Neural cell (in vitro differentiated cells): ENCODE measurements at regions not wholly inside any gene's neighbourhood (a gene's known extent, or its start where the extent isn't known, plus 50 kb on each side); places are given as distances from the start of the nearest gene placed in this dataset.

Experiments used
- H2AFZ ChIP-seq: fragments of 200-600, 300-800 bp; sonication (generic), shearing (Covaris generic); 2 replicates; pipeline ENCODE4 v1.6.0; 2014; ENCODE audit warnings: low read depth, mild to moderate bottlenecking, antibody characterized with exemption, low read length, moderate library complexity
- H3F3A ChIP-seq: fragments of 200-600 bp; shearing (Covaris generic); 2 replicates; pipeline ENCODE4 v1.6.1; 2016; ENCODE audit warnings: mild to moderate bottlenecking, moderate library complexity, mixed read lengths, antibody characterized with exemption, low read length; ENCODE audit not compliant: insufficient read depth, poor library complexity, severe bottlenecking
- H3K27ac ChIP-seq: fragments of 200-600, 300-800 bp; sonication (generic), shearing (Covaris generic); 2 replicates; pipeline ENCODE4 v1.5.1; 2014; ENCODE audit warnings: mild to moderate bottlenecking, low read length, moderate library complexity
- H3K27me3 ChIP-seq: fragments of 300-800, 200-600 bp; sonication (generic), shearing (Covaris generic); 2 replicates; pipeline ENCODE4 v1.6.0; 2014; ENCODE audit warnings: mild to moderate bottlenecking, low read depth, low read length, moderate library complexity; ENCODE audit not compliant: insufficient read depth
- H3K36me3 ChIP-seq: fragments of 300-800, 200-600 bp; sonication (generic), shearing (Covaris generic); 2 replicates; pipeline ENCODE4 v1.5.1; 2014; ENCODE audit warnings: mild to moderate bottlenecking, antibody characterized with exemption, low read length, moderate library complexity; ENCODE audit not compliant: insufficient read depth
- H3K4me2 ChIP-seq: fragments of 300-800, 200-600 bp; sonication (generic), shearing (Covaris generic); 2 replicates; pipeline ENCODE4 v1.6.0; 2014; ENCODE audit warnings: mild to moderate bottlenecking, low read length
- H3K4me3 ChIP-seq: fragments of 300-800, 200-600 bp; sonication (generic), shearing (Covaris generic); 2 replicates; pipeline ENCODE4 v1.5.1; 2014; ENCODE audit warnings: mild to moderate bottlenecking, low read length, moderate library complexity
- H3K79me2 ChIP-seq: fragments of 200-600 bp; shearing (Covaris generic); replicated peaks from 2 replicates; pipeline ENCODE4 v1.6.0; 2014; ENCODE audit warnings: mild to moderate bottlenecking, low read length, moderate library complexity; ENCODE audit not compliant: insufficient read depth
- H3K9ac ChIP-seq: fragments of 300-800, 200-600 bp; sonication (generic), shearing (Covaris generic); 2 replicates; pipeline ENCODE4 v1.6.1; 2016; ENCODE audit warnings: mild to moderate bottlenecking, low read length, mixed read lengths
- H3K9me2 ChIP-seq: fragments of 200-600 bp; shearing (Covaris generic); 2 replicates; pipeline ENCODE4 v1.6.1; 2016; ENCODE audit warnings: mild to moderate bottlenecking, low read length, mixed read lengths; ENCODE audit not compliant: insufficient read depth
- H3K9me3 ChIP-seq: fragments of 200-600, 300-800 bp; sonication (generic), shearing (Covaris generic); 2 replicates; pipeline ENCODE4 v1.6.1; 2016; ENCODE audit warnings: mild to moderate bottlenecking, mixed run types, low read length, moderate library complexity, mixed read lengths
- H4K20me1 ChIP-seq: fragments of 200-600 bp; shearing (Covaris generic); 2 replicates; pipeline ENCODE4 v1.6.1; 2016; ENCODE audit warnings: mild to moderate bottlenecking, mixed run types; ENCODE audit not compliant: insufficient read depth
- EP300 ChIP-seq: fragments of 450-650 bp; conservative IDR thresholded peaks from 2 replicates; pipeline ENCODE4 v1.6.1; 2014; ENCODE audit warnings: antibody characterized with exemption, mild to moderate bottlenecking, moderate library complexity; ENCODE audit not compliant: poor library complexity, severe bottlenecking
- EZH2 ChIP-seq: fragments of 200-600, 300-800 bp; shearing (Covaris generic), sonication (generic); IDR thresholded peaks from 2 replicates; pipeline ENCODE4 v1.6.1; 2014; ENCODE audit warnings: antibody characterized with exemption, low read length, borderline replicate concordance, mild to moderate bottlenecking; ENCODE audit not compliant: insufficient read depth, poor library complexity, severe bottlenecking
- MXI1 ChIP-seq: fragments of 450-650 bp; conservative IDR thresholded peaks from 2 replicates; pipeline ENCODE4 v1.6.1; 2014; ENCODE audit warnings: antibody characterized with exemption, mild to moderate bottlenecking; ENCODE audit not compliant: poor library complexity, severe bottlenecking
- POLR2AphosphoS5 ChIP-seq: IDR thresholded peaks from 2 replicates; pipeline ENCODE4 v1.6.1; 2012
- RAD21 ChIP-seq: fragments of 450-650 bp; conservative IDR thresholded peaks from 2 replicates; pipeline ENCODE4 v1.6.1; 2014; ENCODE audit warnings: antibody characterized with exemption, mild to moderate bottlenecking, moderate library complexity
- SMC3 ChIP-seq: fragments of 450-650 bp; conservative IDR thresholded peaks from 2 replicates; pipeline ENCODE4 v1.6.1; 2014; ENCODE audit warnings: antibody characterized with exemption, mild to moderate bottlenecking, moderate library complexity; ENCODE audit not compliant: poor library complexity
- TAF1 ChIP-seq: IDR thresholded peaks from 2 replicates; pipeline ENCODE4 v1.6.1; 2012; ENCODE audit warnings: low read depth
- TF ChIP-seq, protein P1 (sequence below): fragments of 450-650 bp; IDR thresholded peaks from 2 replicates; pipeline ENCODE4 v1.5.1; 2014; ENCODE audit warnings: antibody characterized with exemption, mild to moderate bottlenecking, moderate library complexity; ENCODE audit not compliant: poor library complexity, severe bottlenecking
- TF ChIP-seq, protein P2 (sequence below): IDR thresholded peaks from 2 replicates; pipeline ENCODE4 v1.6.1; 2012; ENCODE audit warnings: borderline replicate concordance

DNA sequence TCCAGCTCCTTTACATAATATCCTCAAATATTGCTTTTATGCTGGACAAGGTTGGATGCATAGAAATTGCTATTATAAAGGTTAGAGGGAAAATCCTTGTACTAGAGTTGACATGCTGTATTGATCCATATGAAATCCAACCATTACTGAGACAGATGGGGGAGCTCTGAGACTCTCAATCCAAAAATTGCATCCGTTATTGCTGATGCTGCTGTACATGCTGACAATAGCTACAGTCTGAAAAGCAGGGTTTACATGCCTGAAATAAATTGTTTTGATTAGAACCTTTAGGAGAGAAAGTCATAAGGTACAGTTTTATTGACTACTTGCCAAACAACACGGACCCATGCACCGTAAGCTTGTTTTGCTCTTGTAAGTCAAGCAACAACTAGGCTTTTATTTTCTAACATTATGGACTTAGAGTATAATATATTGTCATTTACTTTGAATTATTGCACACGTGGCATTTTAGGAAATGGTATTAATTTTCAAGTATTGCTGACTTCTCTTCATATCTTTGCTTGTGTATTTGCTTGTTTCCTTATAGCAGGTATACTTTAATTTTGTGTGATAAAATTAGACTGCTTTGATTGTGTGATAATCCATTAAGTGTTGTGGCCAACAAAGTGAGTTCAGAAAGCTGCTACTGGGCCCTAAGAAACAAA lies 1365.2 kb downstream of the STIM2 start:
- no peak overlapping the region for H3K9ac ChIP-seq
- H3K27ac ChIP-seq: peak overlapping the region; percentile 56
- TF ChIP-seq SMC3: peak; percentile 69
- no peak for TF ChIP-seq MXI1
- TF ChIP-seq POLR2AphosphoS5: peak; percentile 20
- TF ChIP-seq, protein P1, sequence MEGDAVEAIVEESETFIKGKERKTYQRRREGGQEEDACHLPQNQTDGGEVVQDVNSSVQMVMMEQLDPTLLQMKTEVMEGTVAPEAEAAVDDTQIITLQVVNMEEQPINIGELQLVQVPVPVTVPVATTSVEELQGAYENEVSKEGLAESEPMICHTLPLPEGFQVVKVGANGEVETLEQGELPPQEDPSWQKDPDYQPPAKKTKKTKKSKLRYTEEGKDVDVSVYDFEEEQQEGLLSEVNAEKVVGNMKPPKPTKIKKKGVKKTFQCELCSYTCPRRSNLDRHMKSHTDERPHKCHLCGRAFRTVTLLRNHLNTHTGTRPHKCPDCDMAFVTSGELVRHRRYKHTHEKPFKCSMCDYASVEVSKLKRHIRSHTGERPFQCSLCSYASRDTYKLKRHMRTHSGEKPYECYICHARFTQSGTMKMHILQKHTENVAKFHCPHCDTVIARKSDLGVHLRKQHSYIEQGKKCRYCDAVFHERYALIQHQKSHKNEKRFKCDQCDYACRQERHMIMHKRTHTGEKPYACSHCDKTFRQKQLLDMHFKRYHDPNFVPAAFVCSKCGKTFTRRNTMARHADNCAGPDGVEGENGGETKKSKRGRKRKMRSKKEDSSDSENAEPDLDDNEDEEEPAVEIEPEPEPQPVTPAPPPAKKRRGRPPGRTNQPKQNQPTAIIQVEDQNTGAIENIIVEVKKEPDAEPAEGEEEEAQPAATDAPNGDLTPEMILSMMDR: peak; percentile 77
- TF ChIP-seq RAD21: peak; percentile 85
- TF ChIP-seq, protein P2, sequence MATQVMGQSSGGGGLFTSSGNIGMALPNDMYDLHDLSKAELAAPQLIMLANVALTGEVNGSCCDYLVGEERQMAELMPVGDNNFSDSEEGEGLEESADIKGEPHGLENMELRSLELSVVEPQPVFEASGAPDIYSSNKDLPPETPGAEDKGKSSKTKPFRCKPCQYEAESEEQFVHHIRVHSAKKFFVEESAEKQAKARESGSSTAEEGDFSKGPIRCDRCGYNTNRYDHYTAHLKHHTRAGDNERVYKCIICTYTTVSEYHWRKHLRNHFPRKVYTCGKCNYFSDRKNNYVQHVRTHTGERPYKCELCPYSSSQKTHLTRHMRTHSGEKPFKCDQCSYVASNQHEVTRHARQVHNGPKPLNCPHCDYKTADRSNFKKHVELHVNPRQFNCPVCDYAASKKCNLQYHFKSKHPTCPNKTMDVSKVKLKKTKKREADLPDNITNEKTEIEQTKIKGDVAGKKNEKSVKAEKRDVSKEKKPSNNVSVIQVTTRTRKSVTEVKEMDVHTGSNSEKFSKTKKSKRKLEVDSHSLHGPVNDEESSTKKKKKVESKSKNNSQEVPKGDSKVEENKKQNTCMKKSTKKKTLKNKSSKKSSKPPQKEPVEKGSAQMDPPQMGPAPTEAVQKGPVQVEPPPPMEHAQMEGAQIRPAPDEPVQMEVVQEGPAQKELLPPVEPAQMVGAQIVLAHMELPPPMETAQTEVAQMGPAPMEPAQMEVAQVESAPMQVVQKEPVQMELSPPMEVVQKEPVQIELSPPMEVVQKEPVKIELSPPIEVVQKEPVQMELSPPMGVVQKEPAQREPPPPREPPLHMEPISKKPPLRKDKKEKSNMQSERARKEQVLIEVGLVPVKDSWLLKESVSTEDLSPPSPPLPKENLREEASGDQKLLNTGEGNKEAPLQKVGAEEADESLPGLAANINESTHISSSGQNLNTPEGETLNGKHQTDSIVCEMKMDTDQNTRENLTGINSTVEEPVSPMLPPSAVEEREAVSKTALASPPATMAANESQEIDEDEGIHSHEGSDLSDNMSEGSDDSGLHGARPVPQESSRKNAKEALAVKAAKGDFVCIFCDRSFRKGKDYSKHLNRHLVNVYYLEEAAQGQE: no peak
- peak; percentile 48 for TF ChIP-seq EP300
- TF ChIP-seq TAF1: no peak
- no peak for TF ChIP-seq EZH2
- H3K9me2 ChIP-seq: no peaks in the 10 kb centered on the region
- H3K36me3 ChIP-seq: no peaks in the 10 kb centered on the region
- H3K4me3 ChIP-seq: no peak overlapping the region
- H2AFZ ChIP-seq: no peak overlapping the region
- H3K27me3 ChIP-seq: no peaks in the 10 kb centered on the region
- H3K4me2 ChIP-seq: no peak overlapping the region
- no peaks in the 10 kb centered on the region for H3F3A ChIP-seq
- H3K9me3 ChIP-seq: no peaks in the 10 kb centered on the region
- no peaks in the 10 kb centered on the region for H3K79me2 ChIP-seq
- H4K20me1 ChIP-seq: no peaks in the 10 kb centered on the region

DNA sequence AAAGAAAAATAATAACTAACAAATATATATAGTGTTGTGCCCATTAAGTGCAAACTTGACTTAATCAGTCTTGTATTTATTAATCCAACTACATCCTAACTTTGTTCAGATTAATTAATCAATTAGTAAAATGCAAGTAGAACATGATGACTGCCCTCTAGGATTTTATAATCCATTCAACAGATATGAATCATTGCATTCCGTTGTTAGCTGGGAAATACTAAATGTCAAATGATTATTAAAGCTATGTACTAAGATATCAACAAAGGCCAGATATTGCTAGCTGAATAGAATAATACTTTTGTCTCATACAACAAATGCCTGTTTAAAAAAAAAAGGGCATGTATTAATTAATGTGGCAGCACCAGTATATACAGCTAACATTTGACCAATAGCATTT lies 1366.3 kb downstream of the STIM2 start:
- Histone ChIP-seq H3K79me2 (no peaks in the 10 kb centered on the region), H3K36me3 (no peaks in the 10 kb centered on the region), H2AFZ (no peak overlapping the region), H3K27ac (no peak overlapping the region), H3K4me3 (no peak overlapping the region), H3K4me2 (no peak overlapping the region), H4K20me1 (no peaks in the 10 kb centered on the region), H3F3A (no peaks in the 10 kb centered on the region), H3K27me3 (no peaks in the 10 kb centered on the region), H3K9me2 (no peaks in the 10 kb centered on the region), H3K9ac (no peak overlapping the region), H3K9me3 (no peaks in the 10 kb centered on the region)
- TF ChIP-seq MXI1 (no peak), TAF1 (no peak), POLR2AphosphoS5 (no peak), EP300 (no peak), RAD21 (no peak), SMC3 (no peak)
- TF ChIP-seq, protein P1: no peak
- TF ChIP-seq, protein P2: no peak
